Cardiac muscle cell (in vitro differentiated cells and primary cell): ENCODE measurements at regions not wholly inside any gene's neighbourhood (a gene's known extent, or its start where the extent isn't known, plus 50 kb on each side); places are given as distances from the start of the nearest gene placed in this dataset.

Source experiments
- DNase-seq, 2 donors: peaks; one replicate each; pipeline versions ENCODE4 v3.0.0 to v3.0.0-alpha.2; 2010 to 2017; ENCODE audit warnings: low read depth in 1 of 2, low spot score in 1 of 2
- H3K27ac ChIP-seq: fragments of 200-600 bp; sonication (generic); 2 replicates; pipeline ENCODE4 v1.5.1; 2016
- H3K27me3 ChIP-seq: fragments of 200-600 bp; sonication (generic); 2 replicates; pipeline ENCODE4 v1.6.0; 2016; ENCODE audit warnings: control low read depth
- H3K36me3 ChIP-seq: fragments of 200-600 bp; sonication (generic); 2 replicates; pipeline ENCODE4 v1.5.1; 2016; ENCODE audit warnings: control low read depth
- H3K4me1 ChIP-seq: fragments of 200-600 bp; sonication (generic); 2 replicates; pipeline ENCODE4 v1.8.1; 2017; ENCODE audit warnings: low read depth, mild to moderate bottlenecking, mixed run types
- H3K4me3 ChIP-seq: fragments of 200-600 bp; sonication (generic); 2 replicates; pipeline ENCODE4 v1.5.1; 2016; ENCODE audit warnings: mild to moderate bottlenecking
- H3K9me3 ChIP-seq: fragments of 200-600 bp; sonication (generic); 2 replicates; pipeline ENCODE4 v1.5.1; 2017; ENCODE audit warnings: low read depth, mild to moderate bottlenecking, control low read depth
- TF ChIP-seq, protein P1 (sequence below): IDR thresholded peaks from 2 replicates; pipeline ENCODE4 v1.5.1; 2012; ENCODE audit warnings: low read depth, mild to moderate bottlenecking, low read length

DNA sequence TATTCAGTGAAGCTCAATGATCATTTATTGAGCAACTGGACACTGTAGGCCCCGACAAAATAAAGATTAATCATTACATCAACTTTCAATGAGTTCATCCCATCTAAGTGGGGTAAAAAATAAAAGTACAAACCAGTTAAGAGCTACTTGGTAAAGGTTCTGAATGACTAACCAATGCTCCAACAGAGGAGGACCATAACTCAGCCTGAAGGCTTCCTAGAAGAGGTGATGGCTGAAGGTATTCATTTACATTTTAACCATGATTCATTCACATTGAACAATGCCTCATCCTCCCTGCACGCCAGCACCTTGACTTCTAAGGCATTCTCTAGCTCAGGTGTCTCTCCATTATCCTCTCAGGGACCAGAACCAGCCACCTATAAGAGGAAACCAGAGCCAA, 201.4 kb downstream of the ZNF462 start:
- Histone ChIP-seq H3K27ac (no peak overlapping the region), H3K36me3 (no peaks in the 10 kb centered on the region), H3K4me3 (no peak overlapping the region), H3K4me1 (no peaks in the 10 kb centered on the region), H3K9me3 (no peaks in the 10 kb centered on the region), H3K27me3 (no peaks in the 10 kb centered on the region)
- TF ChIP-seq, protein P1, sequence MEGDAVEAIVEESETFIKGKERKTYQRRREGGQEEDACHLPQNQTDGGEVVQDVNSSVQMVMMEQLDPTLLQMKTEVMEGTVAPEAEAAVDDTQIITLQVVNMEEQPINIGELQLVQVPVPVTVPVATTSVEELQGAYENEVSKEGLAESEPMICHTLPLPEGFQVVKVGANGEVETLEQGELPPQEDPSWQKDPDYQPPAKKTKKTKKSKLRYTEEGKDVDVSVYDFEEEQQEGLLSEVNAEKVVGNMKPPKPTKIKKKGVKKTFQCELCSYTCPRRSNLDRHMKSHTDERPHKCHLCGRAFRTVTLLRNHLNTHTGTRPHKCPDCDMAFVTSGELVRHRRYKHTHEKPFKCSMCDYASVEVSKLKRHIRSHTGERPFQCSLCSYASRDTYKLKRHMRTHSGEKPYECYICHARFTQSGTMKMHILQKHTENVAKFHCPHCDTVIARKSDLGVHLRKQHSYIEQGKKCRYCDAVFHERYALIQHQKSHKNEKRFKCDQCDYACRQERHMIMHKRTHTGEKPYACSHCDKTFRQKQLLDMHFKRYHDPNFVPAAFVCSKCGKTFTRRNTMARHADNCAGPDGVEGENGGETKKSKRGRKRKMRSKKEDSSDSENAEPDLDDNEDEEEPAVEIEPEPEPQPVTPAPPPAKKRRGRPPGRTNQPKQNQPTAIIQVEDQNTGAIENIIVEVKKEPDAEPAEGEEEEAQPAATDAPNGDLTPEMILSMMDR: no peak
- DNase-seq: no peak

- no peaks in the 10 kb centered on the region for H3K36me3 ChIP-seq
- no peaks in the 10 kb centered on the region for H3K9me3 ChIP-seq
- H3K27ac ChIP-seq: no peak overlapping the region
- H3K4me3 ChIP-seq: no peak overlapping the region
- no peak for DNase-seq
- H3K4me1 ChIP-seq: no peaks in the 10 kb centered on the region
- TF ChIP-seq, protein P1: no peak
- no peaks in the 10 kb centered on the region for H3K27me3 ChIP-seq
Measured at GRCh38 chr9:107065549-107065948, 202.6 kb downstream of the ZNF462 start.

- TF ChIP-seq, protein P1: no peak
- H3K27me3 ChIP-seq: no peaks in the 10 kb centered on the region
- no peak for DNase-seq
- H3K4me3 ChIP-seq: no peak overlapping the region
- H3K27ac ChIP-seq: no peak overlapping the region
- no peaks in the 10 kb centered on the region for H3K36me3 ChIP-seq
- no peaks in the 10 kb centered on the region for H3K9me3 ChIP-seq
- no peaks in the 10 kb centered on the region for H3K4me1 ChIP-seq
Measured at GRCh38 chr9:107067739-107068416, 204.9 kb downstream of the ZNF462 start.

DNA sequence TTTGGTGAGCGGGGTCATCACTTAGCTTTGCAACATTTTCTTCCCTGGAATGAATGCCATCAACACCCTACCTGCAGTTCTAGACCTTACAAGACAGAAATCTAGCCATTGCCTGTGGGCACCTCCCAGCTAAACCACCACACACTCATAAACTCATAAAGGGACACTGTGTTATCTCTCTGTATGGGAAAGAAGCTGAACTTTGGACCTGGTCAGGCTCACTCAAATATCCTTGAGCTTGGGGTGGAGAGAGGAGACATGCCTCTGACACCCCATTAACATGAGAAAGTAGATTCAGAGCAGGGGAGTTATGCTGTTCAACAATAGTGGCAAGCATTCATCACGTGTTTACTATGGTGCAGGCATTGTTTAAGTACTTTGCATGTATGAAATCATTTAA, 205.6 kb downstream of the ZNF462 start:
- no peaks in the 10 kb centered on the region for H3K4me1 ChIP-seq
- H3K9me3 ChIP-seq: no peaks in the 10 kb centered on the region
- H3K36me3 ChIP-seq: no peaks in the 10 kb centered on the region
- TF ChIP-seq, protein P1: no peak
- H3K27me3 ChIP-seq: no peaks in the 10 kb centered on the region
- H3K4me3 ChIP-seq: no peak overlapping the region
- DNase-seq: no peak
- no peak overlapping the region for H3K27ac ChIP-seq

DNA sequence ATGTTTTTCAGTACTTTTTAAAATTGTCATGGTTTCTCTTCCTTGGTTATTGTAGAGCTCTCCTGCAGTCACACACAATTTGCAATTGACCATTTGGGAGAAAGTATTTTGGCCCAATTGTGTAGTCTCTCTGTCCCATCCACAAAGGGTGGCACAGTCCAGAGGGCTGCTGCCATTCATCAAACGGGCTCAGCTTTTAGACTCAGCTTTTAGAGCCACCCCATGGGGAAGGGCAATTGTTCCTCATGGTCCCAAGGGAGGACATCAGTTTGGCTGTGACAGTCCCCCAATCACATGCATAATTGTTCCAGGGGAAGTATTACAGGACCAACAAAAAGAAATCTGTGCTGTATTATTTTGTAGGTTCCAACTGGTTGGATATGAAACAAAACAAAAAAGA, 207.6 kb downstream of the ZNF462 start:
- Histone ChIP-seq H3K4me3 (no peak overlapping the region), H3K4me1 (no peaks in the 10 kb centered on the region), H3K9me3 (no peaks in the 10 kb centered on the region), H3K27ac (no peak overlapping the region), H3K36me3 (no peaks in the 10 kb centered on the region), H3K27me3 (no peaks in the 10 kb centered on the region)
- DNase-seq: no peak
- TF ChIP-seq, protein P1: no peak
